OCI-LY3 (cell line): ENCODE measurements at regions not wholly inside any gene's neighbourhood (a gene's known extent, or its start where the extent isn't known, plus 50 kb on each side); places are given as distances from the start of the nearest gene placed in this dataset.

Experiments
- H2AFZ ChIP-seq: fragments of 200-600, 300-600 bp; shearing (Covaris generic); 2 replicates; pipeline ENCODE4 v1.6.0; 2014; ENCODE audit warnings: antibody characterized with exemption, low read depth, low read length
- H3K27ac ChIP-seq: fragments of 200-600, 300-600 bp; sonication (generic); 2 replicates; pipeline ENCODE4 v1.5.1; 2014; ENCODE audit warnings: mild to moderate bottlenecking, low read length, moderate library complexity, mixed read lengths
- H3K27me3 ChIP-seq: fragments of 200-600, 300-600 bp; sonication (generic); 2 replicates; pipeline ENCODE4 v1.6.1; 2014; ENCODE audit warnings: low read depth, low read length, mixed read lengths
- H3K36me3 ChIP-seq: fragments of 200-600, 300-600 bp; sonication (generic); replicated peaks from 2 replicates; pipeline ENCODE3; 2014; ENCODE audit warnings: low read depth, low read length, mixed read lengths
- H3K4me1 ChIP-seq: fragments of 300-600, 200-600 bp; sonication (generic); 2 replicates; pipeline ENCODE4 v1.6.1; 2014; ENCODE audit warnings: low read length, mixed read lengths
- H3K4me2 ChIP-seq: fragments of 200-600, 300-600 bp; sonication (generic); 2 replicates; pipeline ENCODE4 v1.6.1; 2014; ENCODE audit warnings: low read length, mixed read lengths
- H3K4me3 ChIP-seq: fragments of 300-600, 200-600 bp; sonication (generic); 2 replicates; pipeline ENCODE4 v1.5.1; 2014; ENCODE audit warnings: antibody characterized with exemption, mild to moderate bottlenecking, low read length, moderate library complexity
- H3K79me2 ChIP-seq: fragments of 300-600, 200-600 bp; shearing (Covaris generic); 2 replicates; pipeline ENCODE4 v1.6.1; 2014; ENCODE audit warnings: mild to moderate bottlenecking, low read length, mixed read lengths
- H3K9ac ChIP-seq: fragments of 300-600, 200-600 bp; shearing (Covaris generic); 2 replicates; pipeline ENCODE4 v1.6.0; 2014; ENCODE audit warnings: mild to moderate bottlenecking, low read length, moderate library complexity
- H3K9me3 ChIP-seq: fragments of 200-600, 300-600 bp; shearing (Covaris generic); 2 replicates; pipeline ENCODE4 v1.6.1; 2014; ENCODE audit warnings: low read length, mixed read lengths; ENCODE audit not compliant: insufficient read depth
- H4K20me1 ChIP-seq: fragments of 200-600, 300-600 bp; sonication (generic); 2 replicates; pipeline ENCODE4 v1.6.1; 2016; ENCODE audit warnings: low read length, mixed read lengths; ENCODE audit not compliant: insufficient read depth
- EZH2phosphoT487 ChIP-seq: fragments of 200-600 bp; shearing (Covaris generic); IDR thresholded peaks from 2 replicates; pipeline ENCODE4 v1.6.1; 2018; ENCODE audit warnings: antibody characterized with exemption, mixed run types, low read depth
- TF ChIP-seq, protein P1 (sequence below): fragments of 200-600, 300-600 bp; sonication (generic); IDR thresholded peaks from 2 replicates; pipeline ENCODE4 v1.5.1; 2014; ENCODE audit warnings: antibody characterized with exemption, low read length, low read depth

DNA sequence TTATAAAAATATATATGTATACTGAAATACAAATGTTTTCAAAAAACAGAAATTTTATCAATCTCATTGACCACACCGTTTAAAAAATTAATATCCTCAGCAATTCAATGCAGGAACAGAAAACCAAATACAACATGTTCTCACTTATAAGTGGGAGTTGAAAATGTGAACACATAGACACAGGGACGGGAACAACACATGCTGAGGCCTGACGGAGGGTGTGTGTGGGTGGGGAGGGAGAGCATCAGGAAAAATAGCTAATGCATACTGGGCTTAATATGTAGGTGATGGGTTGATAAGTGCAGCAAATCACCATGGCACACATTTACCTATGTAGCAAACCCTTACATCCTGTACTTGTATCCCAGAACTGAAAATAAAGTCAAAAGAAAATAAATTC is 409.5 kb downstream of the MLLT3 start:
- H3K27me3 ChIP-seq, result peaks cover 17% of the 10 kb centered on the region
- H3K27ac ChIP-seq, result no peak overlapping the region
- H3K9me3 ChIP-seq, result no peaks in the 10 kb centered on the region
- no peak overlapping the region for H3K9ac ChIP-seq
- H4K20me1 ChIP-seq, result no peaks in the 10 kb centered on the region
- H3K4me2 ChIP-seq, result no peak overlapping the region
- TF ChIP-seq, protein P1, sequence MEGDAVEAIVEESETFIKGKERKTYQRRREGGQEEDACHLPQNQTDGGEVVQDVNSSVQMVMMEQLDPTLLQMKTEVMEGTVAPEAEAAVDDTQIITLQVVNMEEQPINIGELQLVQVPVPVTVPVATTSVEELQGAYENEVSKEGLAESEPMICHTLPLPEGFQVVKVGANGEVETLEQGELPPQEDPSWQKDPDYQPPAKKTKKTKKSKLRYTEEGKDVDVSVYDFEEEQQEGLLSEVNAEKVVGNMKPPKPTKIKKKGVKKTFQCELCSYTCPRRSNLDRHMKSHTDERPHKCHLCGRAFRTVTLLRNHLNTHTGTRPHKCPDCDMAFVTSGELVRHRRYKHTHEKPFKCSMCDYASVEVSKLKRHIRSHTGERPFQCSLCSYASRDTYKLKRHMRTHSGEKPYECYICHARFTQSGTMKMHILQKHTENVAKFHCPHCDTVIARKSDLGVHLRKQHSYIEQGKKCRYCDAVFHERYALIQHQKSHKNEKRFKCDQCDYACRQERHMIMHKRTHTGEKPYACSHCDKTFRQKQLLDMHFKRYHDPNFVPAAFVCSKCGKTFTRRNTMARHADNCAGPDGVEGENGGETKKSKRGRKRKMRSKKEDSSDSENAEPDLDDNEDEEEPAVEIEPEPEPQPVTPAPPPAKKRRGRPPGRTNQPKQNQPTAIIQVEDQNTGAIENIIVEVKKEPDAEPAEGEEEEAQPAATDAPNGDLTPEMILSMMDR, result no peak
- no peak for TF ChIP-seq EZH2phosphoT487
- no peaks in the 10 kb centered on the region for H3K79me2 ChIP-seq
- H2AFZ ChIP-seq, result no peak overlapping the region
- H3K4me3 ChIP-seq, result no peak overlapping the region
- no peaks in the 10 kb centered on the region for H3K36me3 ChIP-seq
- H3K4me1 ChIP-seq, result no peaks in the 10 kb centered on the region

DNA sequence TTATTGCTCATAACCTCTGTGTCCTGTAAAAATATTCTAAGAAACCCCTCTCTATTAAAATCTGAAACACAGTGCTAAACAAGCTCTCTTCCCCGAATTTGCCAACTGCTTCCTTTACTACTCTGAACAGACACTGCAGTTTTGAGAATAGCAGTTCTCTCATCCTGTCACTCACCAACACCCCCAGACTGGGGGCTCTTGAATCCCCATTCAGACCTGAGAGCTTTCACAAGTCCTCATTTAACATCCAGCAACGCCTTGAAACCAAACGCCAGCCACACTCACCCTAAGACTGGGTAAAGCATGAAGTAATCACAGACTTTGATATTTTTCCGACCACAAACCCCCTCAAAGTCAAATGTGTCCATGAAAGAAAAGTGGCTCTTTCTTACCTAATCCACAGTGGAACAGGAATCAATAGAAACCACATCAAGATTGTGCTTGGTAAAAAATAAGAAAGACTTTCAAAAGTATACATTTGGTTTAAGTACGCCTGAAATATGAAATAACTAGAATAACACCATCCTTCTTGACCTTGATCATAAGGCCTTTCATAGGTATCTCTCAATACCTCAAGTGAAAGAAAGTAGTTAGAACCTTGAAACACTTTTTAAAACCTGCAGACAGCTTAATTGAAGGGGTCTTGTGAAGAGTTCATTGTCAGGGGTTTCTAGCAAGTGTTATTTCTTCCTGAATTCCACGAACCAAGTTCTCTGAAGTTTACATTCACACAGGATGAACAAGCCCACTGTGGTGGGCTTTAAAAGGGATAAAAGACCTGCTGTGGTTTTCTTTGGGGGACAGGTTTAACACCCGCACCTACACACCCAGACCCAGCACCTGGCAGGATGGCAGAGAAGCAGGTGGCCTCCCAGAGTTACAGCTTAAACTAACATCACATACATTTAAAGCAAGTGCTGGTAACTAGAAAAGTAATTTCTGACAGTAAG is 412.6 kb downstream of the MLLT3 start:
- peaks cover 16% of the 10 kb centered on the region for H3K27me3 ChIP-seq
- H3K27ac ChIP-seq, result no peak overlapping the region
- no peak overlapping the region for H2AFZ ChIP-seq
- TF ChIP-seq EZH2phosphoT487, result no peak
- TF ChIP-seq, protein P1, result no peak
- H3K36me3 ChIP-seq, result no peaks in the 10 kb centered on the region
- no peak overlapping the region for H3K4me2 ChIP-seq
- no peaks in the 10 kb centered on the region for H3K4me1 ChIP-seq
- no peak overlapping the region for H3K4me3 ChIP-seq
- H3K9ac ChIP-seq, result no peak overlapping the region
- no peaks in the 10 kb centered on the region for H3K79me2 ChIP-seq
- no peaks in the 10 kb centered on the region for H4K20me1 ChIP-seq
- no peaks in the 10 kb centered on the region for H3K9me3 ChIP-seq

DNA sequence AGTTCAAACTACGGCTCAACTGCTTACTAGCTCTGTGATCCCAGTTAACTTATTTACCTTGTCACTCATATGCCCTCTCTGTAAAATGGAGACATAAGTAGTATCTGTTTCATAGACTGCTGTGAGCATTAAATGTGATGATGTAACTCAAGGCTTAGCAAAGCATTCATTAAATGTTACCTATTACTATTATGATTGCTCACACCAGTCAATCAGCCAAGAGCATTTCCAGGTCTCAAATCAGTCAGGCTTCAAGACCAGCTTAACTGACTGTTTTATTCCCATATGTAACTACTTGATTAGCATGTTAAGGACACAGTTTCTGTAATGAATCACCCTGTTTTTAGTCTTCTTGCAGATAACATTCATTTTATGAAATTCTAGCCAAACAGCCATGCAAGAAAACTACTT is 413.3 kb downstream of the MLLT3 start:
- Histone ChIP-seq H3K4me1 (no peaks in the 10 kb centered on the region), H3K36me3 (no peaks in the 10 kb centered on the region), H3K9ac (no peak overlapping the region), H3K9me3 (no peaks in the 10 kb centered on the region), H3K79me2 (no peaks in the 10 kb centered on the region), H4K20me1 (no peaks in the 10 kb centered on the region), H2AFZ (no peak overlapping the region), H3K27ac (no peak overlapping the region), H3K4me2 (no peak overlapping the region), H3K27me3 (peaks cover 16% of the 10 kb centered on the region), H3K4me3 (no peak overlapping the region)
- TF ChIP-seq, protein P1, result no peak
- TF ChIP-seq EZH2phosphoT487, result no peak

DNA sequence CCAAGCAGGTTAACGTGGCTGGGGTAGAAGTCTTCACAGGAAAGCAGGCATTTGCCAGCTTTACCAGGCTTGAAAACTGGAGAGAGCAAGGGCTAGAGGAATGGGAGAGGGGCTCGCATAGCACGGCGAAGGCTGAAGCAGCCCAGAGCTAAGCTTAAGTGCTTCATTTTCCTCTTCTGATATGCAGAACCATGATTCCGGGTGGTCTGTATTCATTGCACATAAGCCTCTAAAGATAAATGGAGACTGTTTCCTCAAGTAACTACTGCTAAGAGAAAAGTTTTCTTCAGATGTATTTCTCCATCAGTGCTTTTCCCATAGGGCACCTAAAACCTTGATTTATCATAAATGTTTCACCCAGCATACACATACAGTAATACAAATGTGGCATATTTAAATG is 414.1 kb downstream of the MLLT3 start:
- Histone ChIP-seq H3K4me2 (no peak overlapping the region), H3K4me1 (no peaks in the 10 kb centered on the region), H2AFZ (no peak overlapping the region), H3K27ac (no peak overlapping the region), H3K36me3 (no peaks in the 10 kb centered on the region), H4K20me1 (no peaks in the 10 kb centered on the region), H3K9ac (no peak overlapping the region), H3K4me3 (no peak overlapping the region), H3K79me2 (no peaks in the 10 kb centered on the region), H3K27me3 (peaks cover 18% of the 10 kb centered on the region), H3K9me3 (no peaks in the 10 kb centered on the region)
- TF ChIP-seq EZH2phosphoT487, result no peak
- TF ChIP-seq, protein P1, result no peak
